Upper lobe of right lung (tissue), 1 donor: ENCODE measurements at regions not wholly inside any gene's neighbourhood (a gene's known extent, or its start where the extent isn't known, plus 50 kb on each side); places are given as distances from the start of the nearest gene placed in this dataset.

Experiments
- ATAC-seq: fragments of 200-7000 bp; cut with Tn5 transposase; one replicate; pipeline ENCODE4 v1.9.1; 2020; ENCODE audit warnings: mild to moderate bottlenecking, moderate library complexity
- DNase-seq: peaks from one replicate; pipeline ENCODE4 v3.0.0-alpha.2; 2020
- H3K27ac ChIP-seq: fragments of 200-600 bp; one replicate; pipeline ENCODE4 v1.8.0; 2022
- H3K27me3 ChIP-seq: fragments of 200-600 bp; one replicate; pipeline ENCODE4 v1.8.0; 2022; ENCODE audit warnings: mild to moderate bottlenecking
- H3K36me3 ChIP-seq: fragments of 200-600 bp; one replicate; pipeline ENCODE4 v1.8.0; 2022
- H3K4me1 ChIP-seq: fragments of 200-600 bp; one replicate; pipeline ENCODE4 v1.8.0; 2022
- H3K4me3 ChIP-seq: fragments of 200-600 bp; one replicate; pipeline ENCODE4 v1.8.0; 2022; ENCODE audit warnings: mild to moderate bottlenecking
- H3K9me3 ChIP-seq: fragments of 200-600 bp; one replicate; pipeline ENCODE4 v1.8.0; 2022
- CTCF ChIP-seq: fragments of 200-600 bp; IDR thresholded peaks from one replicate; pipeline ENCODE4 v1.8.0; 2022; ENCODE audit warnings: antibody characterized with exemption
- intact Hi-C: fragments of 100-400 bp; cut with DNase I; formaldehyde crosslinking; loops from one replicate; pipeline ENCODE4 v1.11.0; 2022
- donor health status: DM: no; HTN: yes; CAD: no; lungs with severe emphysema.

- no peaks in the 10 kb centered on the region for H3K36me3 ChIP-seq
- ATAC-seq (peak; percentile 75), DNase-seq (no peak)
- no peaks in the 10 kb centered on the region for H3K4me1 ChIP-seq
- no peaks in the 10 kb centered on the region for H3K27me3 ChIP-seq
- intact Hi-C loops = no loop called here
- no peak overlapping the region for H3K4me3 ChIP-seq
- H3K9me3 ChIP-seq = no peaks in the 10 kb centered on the region
- H3K27ac ChIP-seq = no peak overlapping the region
- no peak for TF ChIP-seq CTCF
Observed at GRCh38 chr11:92698742-92699141, 270.7 kb upstream of the MTNR1B start.

- intact Hi-C loops = no loop called here
- DNase-seq = no peak
- Histone ChIP-seq H3K27me3 (no peaks in the 10 kb centered on the region), H3K4me3 (no peak overlapping the region), H3K9me3 (no peaks in the 10 kb centered on the region), H3K36me3 (no peaks in the 10 kb centered on the region), H3K27ac (no peak overlapping the region), H3K4me1 (no peaks in the 10 kb centered on the region)
- no peak for TF ChIP-seq CTCF
- ATAC-seq = no peak
Observed at GRCh38 chr11:92702037-92702804, 267.2 kb upstream of the MTNR1B start.

GRCh38 chr11:92702805-92703448 lies 266.5 kb upstream of the MTNR1B start:
- no peak for ATAC-seq
- intact Hi-C loops = no loop called here
- H3K27me3 ChIP-seq = no peaks in the 10 kb centered on the region
- DNase-seq = no peak
- H3K9me3 ChIP-seq = no peaks in the 10 kb centered on the region
- no peak for TF ChIP-seq CTCF
- H3K4me3 ChIP-seq = no peak overlapping the region
- H3K27ac ChIP-seq = no peak overlapping the region
- no peaks in the 10 kb centered on the region for H3K4me1 ChIP-seq
- H3K36me3 ChIP-seq = no peaks in the 10 kb centered on the region

GRCh38 chr11:92703449-92703830 lies 266.0 kb upstream of the MTNR1B start:
- H3K27ac ChIP-seq = no peak overlapping the region
- DNase-seq = no peak
- H3K9me3 ChIP-seq = no peaks in the 10 kb centered on the region
- ATAC-seq = no peak
- intact Hi-C loops = no loop called here
- no peaks in the 10 kb centered on the region for H3K36me3 ChIP-seq
- H3K4me3 ChIP-seq = no peak overlapping the region
- H3K4me1 ChIP-seq = no peaks in the 10 kb centered on the region
- no peak for TF ChIP-seq CTCF
- no peaks in the 10 kb centered on the region for H3K27me3 ChIP-seq

- H3K36me3 ChIP-seq = no peaks in the 10 kb centered on the region
- no peaks in the 10 kb centered on the region for H3K9me3 ChIP-seq
- no peaks in the 10 kb centered on the region for H3K4me1 ChIP-seq
- no peak for TF ChIP-seq CTCF
- DNase-seq (no peak), ATAC-seq (peak; percentile 45)
- no peak overlapping the region for H3K27ac ChIP-seq
- no peak overlapping the region for H3K4me3 ChIP-seq
- H3K27me3 ChIP-seq = no peaks in the 10 kb centered on the region
- intact Hi-C loops = no loop called here
Observed at GRCh38 chr11:92707173-92707619, 262.3 kb upstream of the MTNR1B start.
